Stimulated activated CD4-positive, alpha-beta T cell treated with anti-CD3 and anti-CD28 coated beads, Interleukin-12 subunit alpha, Interleukin-12 subunit beta, amount 100 ng/mL, for 24 hours (primary cell): ENCODE measurements at regions not wholly inside any gene's neighbourhood (a gene's known extent, or its start where the extent isn't known, plus 50 kb on each side); places are given as distances from the start of the nearest gene placed in this dataset.

Experiments used
- DNase-seq, 2 experiments: peaks; one replicate each; pipeline ENCODE4 v3.0.0-alpha.2; 2020; ENCODE audit warnings: low read depth in 2 of 2

GRCh38 chr5:124317451-124317850 lies 429.0 kb downstream of the ZNF608 start:
- DNase-seq: no peak

GRCh38 chr5:124315741-124316415 lies 430.6 kb downstream of the ZNF608 start:
- no peak for DNase-seq

GRCh38 chr5:124310453-124310852 lies 436.0 kb downstream of the ZNF608 start:
- DNase-seq: no peak

- DNase-seq: no peak
Measured at GRCh38 chr5:124309241-124309980, 437.0 kb downstream of the ZNF608 start.

GRCh38 chr5:124303366-124303765 lies 443.1 kb downstream of the ZNF608 start:
- no peak for DNase-seq

- no peak for DNase-seq
Measured at GRCh38 chr5:124302533-124302932, 443.9 kb downstream of the ZNF608 start.

- DNase-seq: no peak
Measured at GRCh38 chr5:124301850-124302249, 444.6 kb downstream of the ZNF608 start.

GRCh38 chr5:124300815-124301621 lies 445.4 kb downstream of the ZNF608 start:
- DNase-seq: no peak

GRCh38 chr5:124297826-124298225 lies 448.6 kb downstream of the ZNF608 start:
- no peak for DNase-seq

GRCh38 chr5:124292322-124292855 lies 454.1 kb downstream of the ZNF608 start:
- DNase-seq: no peak

GRCh38 chr5:124289641-124290311 lies 456.7 kb downstream of the ZNF608 start:
- no peak for DNase-seq

GRCh38 chr5:124289130-124289529 lies 457.3 kb downstream of the ZNF608 start:
- no peak for DNase-seq

GRCh38 chr5:124287813-124288212 lies 458.6 kb downstream of the ZNF608 start:
- no peak for DNase-seq

- DNase-seq: no peak
Measured at GRCh38 chr5:124285733-124286132, 460.7 kb downstream of the ZNF608 start.

- DNase-seq: no peak
Measured at GRCh38 chr5:124285071-124285470, 461.4 kb downstream of the ZNF608 start.

- no peak for DNase-seq
Measured at GRCh38 chr5:124283031-124283430, 463.4 kb downstream of the ZNF608 start.

- DNase-seq: no peak
Measured at GRCh38 chr5:124280079-124280478, 466.4 kb downstream of the ZNF608 start.

GRCh38 chr5:124279146-124279876 lies 467.1 kb downstream of the ZNF608 start:
- no peak for DNase-seq

- no peak for DNase-seq
Measured at GRCh38 chr5:124278636-124279035, 467.8 kb downstream of the ZNF608 start.

- DNase-seq: no peak
Measured at GRCh38 chr5:124277767-124278545, 468.5 kb downstream of the ZNF608 start.
